ENCODE measurements at regions not wholly inside any gene's neighbourhood (a gene's known extent, or its start where the extent isn't known, plus 50 kb on each side); places are given as distances from the start of the nearest gene placed in this dataset.
"Not testable (repeated sequence)": the region's sequence is repeated elsewhere in the genome, so short reads cannot be mapped to it uniquely, and the experiment has no call there.

DNA sequence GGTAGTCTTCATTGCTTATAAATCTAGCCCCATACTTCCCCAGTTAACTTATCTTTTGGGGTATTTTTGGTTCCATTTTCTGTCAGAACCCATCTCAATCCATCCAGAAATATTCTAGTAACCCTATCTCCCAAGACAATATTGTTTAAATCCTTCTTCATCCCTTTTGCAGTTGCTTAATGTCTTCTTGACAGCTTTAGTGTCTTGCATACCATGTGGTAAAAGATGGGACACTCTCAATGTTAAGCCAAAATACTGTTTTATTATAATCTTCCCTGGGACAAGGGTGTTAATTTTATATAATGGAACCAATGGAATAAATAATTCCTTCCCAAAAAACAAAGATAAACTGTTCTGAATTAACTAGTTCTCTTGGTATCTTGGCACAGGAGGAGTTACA, 450.2 kb downstream of the CCER1 start:
- DNase-seq (ENCODE audit: low read depth in 2 of 2), result no peak

DNA sequence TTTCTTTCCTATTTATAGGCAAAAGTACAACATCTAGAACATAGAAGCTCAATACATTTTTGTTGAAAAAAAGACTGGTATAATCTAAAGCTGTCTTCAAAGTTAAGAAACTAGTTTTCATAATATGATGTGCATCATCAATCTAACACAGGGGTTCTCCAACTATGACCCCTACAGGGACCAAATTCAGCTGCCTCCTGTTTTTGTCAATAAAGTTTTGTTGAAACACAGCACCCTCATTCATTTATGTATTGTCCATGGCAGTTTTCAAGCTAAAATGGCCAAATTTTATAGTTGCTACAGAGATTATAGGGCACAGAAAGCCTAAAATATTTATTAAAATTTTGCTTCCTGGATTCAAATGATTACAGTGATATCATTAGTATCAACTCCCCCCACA, 452.9 kb downstream of the CCER1 start:
- DNase-seq (ENCODE audit: low read depth in 2 of 2), result no peak

- no peak for DNase-seq (ENCODE audit: low read depth in 2 of 2)
These were observed 453.6 kb downstream of the CCER1 start for GRCh38 chr12:90501412-90501811.

GRCh38 chr12:90499795-90500194, 455.2 kb downstream of the CCER1 start:
- no peak for DNase-seq (ENCODE audit: low read depth in 2 of 2)

DNA sequence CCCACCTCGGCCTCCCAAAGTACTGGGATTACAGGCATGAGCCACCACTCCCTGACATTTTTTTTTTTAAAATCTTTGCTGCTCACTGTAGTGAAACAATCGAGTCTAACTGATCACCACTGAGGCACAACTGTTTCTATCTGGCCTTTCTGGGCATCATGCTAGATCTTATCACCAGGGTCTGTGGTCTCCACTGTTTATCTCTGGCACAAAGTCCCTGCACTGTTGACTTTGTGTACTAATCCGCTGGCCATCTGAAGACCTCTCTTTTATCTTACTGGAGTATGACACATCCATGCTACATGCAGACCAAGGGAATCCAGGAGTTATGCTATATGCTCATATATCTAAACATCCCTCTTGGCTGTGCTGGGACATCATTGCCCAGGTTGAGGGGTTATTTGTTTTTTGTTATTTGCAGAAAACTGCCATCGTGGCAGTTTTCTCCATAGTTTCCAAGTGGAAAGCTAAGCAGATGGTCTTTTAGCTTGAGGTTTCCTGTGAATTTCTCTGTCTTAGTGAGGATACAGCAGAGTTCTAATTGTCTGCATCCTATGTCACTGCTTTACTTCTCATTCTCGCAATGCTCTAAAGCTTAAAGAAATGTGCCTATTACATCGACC, 456.9 kb downstream of the CCER1 start:
- DNase-seq (ENCODE audit: low read depth in 2 of 2), result no peak

GRCh38 chr12:90490355-90490754, 464.6 kb downstream of the CCER1 start:
- no peak for DNase-seq (ENCODE audit: low read depth in 2 of 2)

DNA sequence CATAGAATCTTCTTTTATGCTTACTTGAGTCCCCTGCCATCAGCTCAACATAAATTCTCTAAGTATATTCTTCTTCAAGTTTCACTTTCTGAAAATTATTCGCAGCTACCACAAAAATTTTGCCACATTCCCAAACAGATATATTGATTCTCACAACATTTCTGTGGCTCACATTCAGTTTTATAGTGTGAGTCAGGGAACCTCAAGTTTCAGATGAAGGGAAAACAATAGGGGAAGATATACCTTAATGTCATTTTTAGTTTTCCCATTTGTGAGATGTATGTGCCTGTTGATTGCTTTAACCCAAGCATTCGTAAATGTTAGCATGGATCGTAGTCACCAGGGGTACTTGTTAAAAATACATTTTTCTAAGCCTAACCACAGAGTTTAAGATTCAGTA, 465.8 kb downstream of the CCER1 start:
- no peak for DNase-seq (ENCODE audit: low read depth in 2 of 2)

GRCh38 chr12:90485560-90485959, 469.4 kb downstream of the CCER1 start:
- DNase-seq (ENCODE audit: low read depth in 2 of 2), result no peak

- DNase-seq (ENCODE audit: low read depth in 2 of 2), result no peak
These were observed 470.9 kb downstream of the CCER1 start for GRCh38 chr12:90484094-90484493.

GRCh38 chr12:90481748-90482147, 473.2 kb downstream of the CCER1 start:
- DNase-seq (ENCODE audit: low read depth in 2 of 2), result no peak

DNA sequence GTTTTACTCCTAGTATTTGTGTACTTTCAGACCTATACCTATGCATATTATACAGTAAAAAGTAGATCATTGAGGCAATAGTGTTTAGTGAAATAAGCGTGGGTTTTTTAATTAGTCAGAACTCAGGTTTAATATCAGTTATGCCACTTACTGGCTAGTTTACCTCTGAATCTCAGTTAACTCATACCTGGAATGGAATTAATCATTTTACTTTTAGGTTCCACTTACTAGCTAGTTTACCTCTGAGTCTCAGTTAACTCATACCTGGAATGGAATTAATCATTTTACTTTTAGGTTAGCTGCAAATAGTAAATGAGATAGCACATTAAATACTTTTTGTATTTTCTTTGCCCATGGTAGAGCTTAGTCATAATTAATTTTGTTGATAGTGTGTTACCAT, 475.7 kb downstream of the CCER1 start:
- no peak for DNase-seq (ENCODE audit: low read depth in 2 of 2)

DNA sequence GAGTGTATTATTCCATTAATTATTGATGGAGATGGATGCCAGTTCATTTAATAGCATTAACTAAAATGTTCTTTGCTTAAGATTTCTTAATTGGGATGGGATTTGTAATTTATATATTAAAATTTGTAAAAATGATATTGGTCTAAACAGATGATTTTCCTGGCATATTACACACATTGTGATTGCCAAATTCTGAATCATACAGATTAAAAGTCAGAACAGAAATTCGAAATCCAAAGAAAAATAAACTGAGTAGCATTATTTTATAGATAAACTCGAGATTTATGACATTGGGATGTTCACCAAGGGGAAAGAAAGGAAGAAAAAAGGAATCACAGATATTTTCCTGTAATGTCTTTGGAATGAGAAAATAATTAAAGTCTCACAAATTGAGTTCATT, 481.1 kb downstream of the CCER1 start:
- DNase-seq (ENCODE audit: low read depth in 2 of 2), result no peak

GRCh38 chr12:90460681-90461080, 494.3 kb downstream of the CCER1 start:
- no peak for DNase-seq (ENCODE audit: low read depth in 2 of 2)

- no peak for DNase-seq (ENCODE audit: low read depth in 2 of 2)
These were observed 498.7 kb downstream of the CCER1 start for GRCh38 chr12:90456248-90456647.

DNA sequence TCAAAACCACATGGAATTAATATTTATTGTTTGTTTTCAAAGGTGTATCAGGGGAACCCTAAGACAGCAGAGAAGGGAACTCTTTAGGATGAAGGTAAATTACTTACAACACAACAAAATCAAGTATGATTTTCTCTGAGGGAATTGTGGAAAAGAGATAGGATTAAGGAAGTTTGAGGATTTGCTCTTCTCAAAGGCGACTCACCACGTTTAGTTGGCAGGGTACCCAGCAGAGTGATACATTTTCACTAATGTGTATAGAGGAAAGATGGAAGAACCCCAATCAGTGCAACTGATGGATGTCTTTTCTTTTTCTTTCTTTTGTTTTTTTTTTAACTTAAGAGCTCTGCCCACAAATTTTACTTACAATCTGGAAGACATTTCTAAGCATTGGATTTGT, 499.2 kb downstream of the CCER1 start:
- no peak for DNase-seq (ENCODE audit: low read depth in 2 of 2)

DNA sequence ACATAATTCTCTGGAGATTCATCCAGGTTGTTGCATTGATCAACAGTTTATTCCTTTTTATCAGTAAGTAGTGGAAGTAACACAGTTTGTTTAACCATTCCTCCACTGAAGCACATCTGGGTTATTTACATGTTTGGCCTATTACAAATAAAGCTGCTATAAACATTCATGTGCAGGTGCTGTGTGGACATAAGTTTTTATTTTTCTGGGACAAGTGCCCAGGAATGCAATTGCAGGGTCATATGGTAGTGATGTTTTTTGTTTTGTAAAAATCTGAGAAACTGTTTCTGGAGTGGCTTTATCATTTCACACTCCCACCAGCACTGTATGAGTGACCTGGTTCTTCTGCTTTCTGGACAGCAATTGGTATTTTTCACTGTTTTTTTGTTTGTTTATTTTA, 505.4 kb downstream of the CCER1 start:
- DNase-seq (ENCODE audit: low read depth in 2 of 2), result no peak

- DNase-seq (ENCODE audit: low read depth in 2 of 2), result not testable (repeated sequence)
These were observed 511.5 kb downstream of the CCER1 start for GRCh38 chr12:90443466-90443865.

- no peak for DNase-seq (ENCODE audit: low read depth in 2 of 2)
These were observed 513.5 kb downstream of the CCER1 start for GRCh38 chr12:90441431-90441830.

DNA sequence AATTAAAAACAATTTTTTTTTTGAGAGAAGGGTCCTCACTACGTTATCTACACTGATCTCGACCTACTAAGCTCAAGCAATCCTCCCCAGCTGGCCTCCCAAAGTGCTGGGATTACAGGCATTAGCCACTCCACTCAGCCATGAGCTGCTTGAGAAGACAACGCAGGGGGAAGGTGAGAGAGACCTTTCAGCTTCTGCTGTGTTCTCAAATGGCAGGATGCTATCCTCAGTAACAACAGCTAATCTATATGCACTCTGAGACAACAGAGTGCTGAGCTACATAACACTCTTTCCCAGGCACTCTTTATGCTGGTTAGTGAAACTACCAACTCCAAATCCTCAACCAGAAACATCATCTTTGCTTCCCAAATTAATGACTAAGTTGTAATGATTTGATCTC, 526.1 kb downstream of the CCER1 start:
- no peak for DNase-seq (ENCODE audit: low read depth in 2 of 2)

DNA sequence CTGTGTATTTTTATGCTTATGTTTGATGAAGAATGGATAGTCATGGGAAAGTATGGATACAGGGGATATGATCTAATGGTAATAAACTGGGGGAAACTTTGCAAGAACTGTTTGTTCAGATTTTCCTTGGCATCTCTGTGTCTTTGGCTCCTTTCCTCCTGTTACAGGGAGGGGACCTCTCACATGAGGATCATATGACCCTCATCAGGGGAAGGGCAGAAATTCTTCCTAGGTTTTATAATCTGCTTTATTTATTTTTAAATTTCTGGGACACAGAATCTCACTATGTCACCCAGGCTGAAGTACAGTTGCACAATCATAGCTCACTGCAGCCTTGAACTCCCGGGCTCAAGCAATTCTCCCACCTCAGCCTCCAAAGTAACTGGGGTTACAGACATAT, 526.5 kb downstream of the CCER1 start:
- no peak for DNase-seq (ENCODE audit: low read depth in 2 of 2)

GRCh38 chr12:90423965-90424364, 531.0 kb downstream of the CCER1 start:
- no peak for DNase-seq (ENCODE audit: low read depth in 2 of 2)

DNA sequence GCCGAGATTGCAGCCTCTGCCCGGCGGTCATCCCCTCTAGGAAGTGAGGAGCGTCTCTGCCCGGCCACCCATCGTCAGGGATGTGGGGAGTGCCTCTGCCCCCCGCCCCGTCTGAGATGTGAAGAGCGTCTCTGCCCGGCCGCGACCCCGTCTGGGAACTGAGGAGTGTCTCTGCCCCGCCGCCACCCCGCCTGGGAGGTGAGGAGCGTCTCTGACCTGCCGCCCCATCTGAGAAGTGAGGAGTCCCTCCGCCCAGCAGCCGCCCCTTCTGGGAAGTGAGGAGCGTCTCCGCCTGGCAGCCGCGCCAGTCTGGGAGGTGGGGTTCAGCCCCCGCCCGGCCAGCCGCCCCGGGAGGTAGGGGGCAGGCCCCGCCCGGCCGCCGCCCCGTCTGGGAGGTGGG, 544.0 kb downstream of the CCER1 start:
- no peak for DNase-seq (ENCODE audit: low read depth in 2 of 2)

- DNase-seq (ENCODE audit: low read depth in 2 of 2), result no peak
These were observed 547.1 kb downstream of the CCER1 start for GRCh38 chr12:90407841-90408240.

DNA sequence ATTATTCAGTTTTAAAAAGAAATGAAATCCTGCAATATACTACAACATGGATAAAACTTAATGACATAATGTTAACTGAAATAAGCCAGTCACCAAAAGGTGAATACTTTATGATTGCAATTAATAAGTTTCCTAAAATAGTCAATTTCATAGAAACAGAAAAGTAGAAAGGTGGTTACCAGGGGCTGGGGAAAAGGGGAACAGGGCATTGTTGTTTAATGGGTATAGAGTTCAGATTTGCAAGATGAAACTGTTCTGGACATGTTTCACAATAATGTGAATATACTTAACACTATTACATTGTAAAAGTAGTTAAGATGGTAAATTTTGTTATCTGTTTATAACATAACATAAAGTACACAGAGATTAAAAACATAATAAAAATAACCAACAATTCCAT, 550.9 kb downstream of the CCER1 start:
- no peak for DNase-seq (ENCODE audit: low read depth in 2 of 2)

DNA sequence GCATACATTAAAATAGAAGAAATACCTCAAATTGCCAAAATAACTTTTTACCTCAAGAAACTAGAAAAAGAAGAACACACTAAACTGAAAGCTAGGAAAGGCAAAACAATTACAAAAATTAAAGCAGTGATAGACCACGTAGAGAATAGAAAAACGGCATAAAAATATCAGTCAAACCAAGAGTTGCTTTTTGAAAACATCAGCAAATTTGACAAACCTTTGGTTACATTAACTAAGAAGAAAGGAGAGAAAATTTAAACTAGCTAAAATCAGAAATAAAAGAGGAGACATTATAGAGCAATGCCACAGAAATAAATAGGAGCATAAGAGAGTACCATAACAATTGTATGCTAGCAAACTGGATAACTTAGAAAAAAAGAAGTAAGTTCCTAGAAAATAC, 553.8 kb downstream of the CCER1 start:
- DNase-seq (ENCODE audit: low read depth in 2 of 2), result no peak

Measured in stimulated activated CD4-positive, alpha-beta T cell treated with anti-CD3 and anti-CD28 coated beads, Interleukin-12 subunit alpha, Interleukin-12 subunit beta, amount 100 ng/mL, for 24 hours (primary cell).